ENCODE measurements at regions not wholly inside any gene's neighbourhood (a gene's known extent, or its start where the extent isn't known, plus 50 kb on each side); places are given as distances from the start of the nearest gene placed in this dataset.

- Histone ChIP-seq H2AFZ (no peak overlapping the region), H3K27ac (ENCODE audit: low read depth) (no peak overlapping the region), H3F3A (replicated peaks; ENCODE audit: low read depth) (no peaks in the 10 kb centered on the region), H4K20me1 (replicated peaks; ENCODE audit: insufficient read depth) (no peaks in the 10 kb centered on the region), H3K4me3 (no peak overlapping the region), H3K36me3 (ENCODE audit: insufficient read depth) (no peaks in the 10 kb centered on the region), H3K27me3 (ENCODE audit: insufficient read depth) (no peaks in the 10 kb centered on the region), H3K4me2 (no peak overlapping the region), H3K9me2 (ENCODE audit: insufficient read depth) (peaks cover 5% of the 10 kb centered on the region; the same call in 1 of the 2 replicates), H3K4me1 (ENCODE audit: insufficient read depth) (peaks cover 6% of the 10 kb centered on the region; the same call in 1 of the 2 replicates), H3K79me2 (replicated peaks; ENCODE audit: insufficient read depth) (no peaks in the 10 kb centered on the region)
- peaks cover 18% of the 10 kb centered on the region; the same call in 2 of the 3 replicates for H3K4me1 Mint-ChIP-seq
- no peak overlapping the region for H3K27ac Mint-ChIP-seq
- no peaks in the 10 kb centered on the region for H3K36me3 Mint-ChIP-seq (ENCODE audit: low read depth)
- H3K27me3 Mint-ChIP-seq (ENCODE audit: insufficient read depth, low read depth, poor library complexity): peaks cover 2% of the 10 kb centered on the region
- no peak for TF ChIP-seq ZNF462 (CRISPR knock-in tag; IDR thresholded peaks at IDR 0.05)
- no peak for TF ChIP-seq EZH2 (IDR thresholded peaks at IDR 0.05; ENCODE audit: low read depth, unreplicated experiment)
- TF ChIP-seq, protein P1, sequence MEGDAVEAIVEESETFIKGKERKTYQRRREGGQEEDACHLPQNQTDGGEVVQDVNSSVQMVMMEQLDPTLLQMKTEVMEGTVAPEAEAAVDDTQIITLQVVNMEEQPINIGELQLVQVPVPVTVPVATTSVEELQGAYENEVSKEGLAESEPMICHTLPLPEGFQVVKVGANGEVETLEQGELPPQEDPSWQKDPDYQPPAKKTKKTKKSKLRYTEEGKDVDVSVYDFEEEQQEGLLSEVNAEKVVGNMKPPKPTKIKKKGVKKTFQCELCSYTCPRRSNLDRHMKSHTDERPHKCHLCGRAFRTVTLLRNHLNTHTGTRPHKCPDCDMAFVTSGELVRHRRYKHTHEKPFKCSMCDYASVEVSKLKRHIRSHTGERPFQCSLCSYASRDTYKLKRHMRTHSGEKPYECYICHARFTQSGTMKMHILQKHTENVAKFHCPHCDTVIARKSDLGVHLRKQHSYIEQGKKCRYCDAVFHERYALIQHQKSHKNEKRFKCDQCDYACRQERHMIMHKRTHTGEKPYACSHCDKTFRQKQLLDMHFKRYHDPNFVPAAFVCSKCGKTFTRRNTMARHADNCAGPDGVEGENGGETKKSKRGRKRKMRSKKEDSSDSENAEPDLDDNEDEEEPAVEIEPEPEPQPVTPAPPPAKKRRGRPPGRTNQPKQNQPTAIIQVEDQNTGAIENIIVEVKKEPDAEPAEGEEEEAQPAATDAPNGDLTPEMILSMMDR (conservative IDR thresholded peaks at IDR 0.05; ENCODE audit: low read depth in 2 of 2): no peak
- TF ChIP-seq NANOG (IDR thresholded peaks at IDR 0.05; ENCODE audit: borderline replicate concordance): no peak
- no peak for TF ChIP-seq STAT1 (IDR thresholded peaks at IDR 0.05; ENCODE audit: unreplicated experiment)
- TF ChIP-seq ZNF331 (CRISPR knock-in tag; IDR thresholded peaks at IDR 0.05; ENCODE audit: low read depth): no peak
- no peak for TF ChIP-seq POLR2AphosphoS5 (IDR thresholded peaks at IDR 0.05; ENCODE audit: low read depth)
- H3K4me3 Mint-ChIP-seq: no peak overlapping the region
- DNase-seq (ENCODE audit: low spot score) (no peak), ATAC-seq (no peak)
- no peaks in the 10 kb centered on the region for H3K9me3 Mint-ChIP-seq
Measured at GRCh38 chr20:10954137-10954840, 280.5 kb upstream of the JAG1 start.

Data from GM23338 (cell line).